SK-N-SH (cell line): ENCODE measurements at regions not wholly inside any gene's neighbourhood (a gene's known extent, or its start where the extent isn't known, plus 50 kb on each side); places are given as distances from the start of the nearest gene placed in this dataset.

Source experiments
- EP300 ChIP-seq, 2 experiments: IDR thresholded peaks; 2 replicates each; pipeline versions ENCODE4 v1.4.0 to v1.6.1; 2012; ENCODE audit warnings: borderline replicate concordance in 1 of 2, low read depth in 1 of 2, low read length in 1 of 2
- EZH2phosphoT487 ChIP-seq: fragments of 200-600 bp; sonication (generic); IDR thresholded peaks from 2 replicates; pipeline ENCODE4 v1.6.1; 2017; ENCODE audit warnings: low read depth, mixed run types, mild to moderate bottlenecking, antibody characterized with exemption, moderate library complexity, borderline replicate concordance
- JUND ChIP-seq: IDR thresholded peaks from 2 replicates; pipeline ENCODE4 v1.4.0; 2012
- MAX ChIP-seq: IDR thresholded peaks from 2 replicates; pipeline ENCODE4 v1.4.0; 2012; ENCODE audit warnings: low read depth
- MEF2A ChIP-seq: IDR thresholded peaks from 2 replicates; pipeline ENCODE4 v1.4.0; 2012; ENCODE audit warnings: low read depth, borderline replicate concordance
- NFIC ChIP-seq: IDR thresholded peaks from 2 replicates; pipeline ENCODE4 v1.4.0; 2012; ENCODE audit warnings: borderline replicate concordance
- POLR2AphosphoS5 ChIP-seq: IDR thresholded peaks from 2 replicates; pipeline ENCODE4 v1.6.1; 2012; ENCODE audit warnings: low read depth, low read length
- RAD21 ChIP-seq: IDR thresholded peaks from 2 replicates; pipeline ENCODE4 v1.6.1; 2012; ENCODE audit warnings: mild to moderate bottlenecking, low read length
- REST ChIP-seq: IDR thresholded peaks from 2 replicates; pipeline ENCODE4 v1.6.1; 2012; ENCODE audit warnings: mild to moderate bottlenecking, low read depth, low read length, moderate library complexity
- RFX5 ChIP-seq: IDR thresholded peaks from 2 replicates; pipeline ENCODE4 v1.6.1; 2012; ENCODE audit warnings: mild to moderate bottlenecking, improper control_type of control experiment, low read length
- SIN3A ChIP-seq: IDR thresholded peaks from 2 replicates; pipeline ENCODE4 v1.6.1; 2012; ENCODE audit warnings: low read depth, mild to moderate bottlenecking, low read length, moderate library complexity, borderline replicate concordance
- SMC3 ChIP-seq: IDR thresholded peaks from 2 replicates; pipeline ENCODE4 v1.6.1; 2012; ENCODE audit warnings: low read depth, low read length, improper control_type of control experiment
- TAF1 ChIP-seq: IDR thresholded peaks from 2 replicates; pipeline ENCODE4 v1.6.1; 2012; ENCODE audit warnings: low read depth, mild to moderate bottlenecking, low read length, moderate library complexity, borderline replicate concordance
- TF ChIP-seq, protein P1 (sequence below): fragments of 200-600 bp; sonication (generic); IDR thresholded peaks from 2 replicates; pipeline ENCODE4 v1.6.1; 2017; ENCODE audit warnings: antibody characterized with exemption, mild to moderate bottlenecking, moderate library complexity

- TF ChIP-seq RAD21 (no peak), SMC3 (no peak), RFX5 (no peak), REST (no peak), EP300 (IDR thresholded peaks at IDR 0.05; ENCODE audit: borderline replicate concordance in 1 of 2, low read depth in 1 of 2, low read length in 1 of 2) (no peak), MEF2A (no peak), TAF1 (no peak), MAX (no peak), JUND (no peak), EZH2phosphoT487 (no peak), POLR2AphosphoS5 (no peak), NFIC (no peak), SIN3A (no peak)
- TF ChIP-seq, protein P1, sequence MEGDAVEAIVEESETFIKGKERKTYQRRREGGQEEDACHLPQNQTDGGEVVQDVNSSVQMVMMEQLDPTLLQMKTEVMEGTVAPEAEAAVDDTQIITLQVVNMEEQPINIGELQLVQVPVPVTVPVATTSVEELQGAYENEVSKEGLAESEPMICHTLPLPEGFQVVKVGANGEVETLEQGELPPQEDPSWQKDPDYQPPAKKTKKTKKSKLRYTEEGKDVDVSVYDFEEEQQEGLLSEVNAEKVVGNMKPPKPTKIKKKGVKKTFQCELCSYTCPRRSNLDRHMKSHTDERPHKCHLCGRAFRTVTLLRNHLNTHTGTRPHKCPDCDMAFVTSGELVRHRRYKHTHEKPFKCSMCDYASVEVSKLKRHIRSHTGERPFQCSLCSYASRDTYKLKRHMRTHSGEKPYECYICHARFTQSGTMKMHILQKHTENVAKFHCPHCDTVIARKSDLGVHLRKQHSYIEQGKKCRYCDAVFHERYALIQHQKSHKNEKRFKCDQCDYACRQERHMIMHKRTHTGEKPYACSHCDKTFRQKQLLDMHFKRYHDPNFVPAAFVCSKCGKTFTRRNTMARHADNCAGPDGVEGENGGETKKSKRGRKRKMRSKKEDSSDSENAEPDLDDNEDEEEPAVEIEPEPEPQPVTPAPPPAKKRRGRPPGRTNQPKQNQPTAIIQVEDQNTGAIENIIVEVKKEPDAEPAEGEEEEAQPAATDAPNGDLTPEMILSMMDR: no peak
These were observed 181.5 kb downstream of the MATN1 start for GRCh38 chr1:30541721-30542485.
